ENCODE measurements at regions not wholly inside any gene's neighbourhood (a gene's known extent, or its start where the extent isn't known, plus 50 kb on each side); places are given as distances from the start of the nearest gene placed in this dataset.

- TF ChIP-seq CHD7 (IDR thresholded peaks at IDR 0.05; ENCODE audit: insufficient replicate concordance, low read length) (no peak), SAP30 (IDR thresholded peaks at IDR 0.05; ENCODE audit: insufficient read depth, insufficient replicate concordance, low read length) (no peak), HDAC6 (IDR thresholded peaks at IDR 0.05; ENCODE audit: low read depth, low read length) (no peak), YY1 (IDR thresholded peaks at IDR 0.05; ENCODE audit: low read depth, low read length) (no peak), NANOG (IDR thresholded peaks at IDR 0.05; ENCODE audit: insufficient read depth, low read depth, low read length, poor library complexity, severe bottlenecking) (no peak)
These were observed 410.2 kb upstream of the CT83 start (continued) for GRCh38 chrX:116872931-116873330.

Data from H1 (cell line).